MCF 10A (cell line): ENCODE measurements at regions not wholly inside any gene's neighbourhood (a gene's known extent, or its start where the extent isn't known, plus 50 kb on each side); places are given as distances from the start of the nearest gene placed in this dataset.

Experiments used
- BruUV-seq: library from RNA; stranded (reverse); fragments of 400-500 nt; replicated peaks from 2 replicates; lab custom pipeline; 2021; lab: Mats Ljungman, UMichigan
- CTCF ChIA-PET: fragments of 300-600 bp; sonication (Branson Sonifier 250); formaldehyde crosslinking; extraction: SDS; loops from one replicate; lab custom pipeline; 2021; ENCODE audit warnings: antibody characterized with exemption, inconsistent platforms; lab: Yijun Ruan, JAX
- POLR2A ChIA-PET: fragments of 300-600, 350-650 bp; sonication (Branson Sonifier 250); formaldehyde crosslinking; extraction: SDS; loops from one replicate; lab custom pipeline; 2020; ENCODE audit warnings: antibody characterized with exemption, inconsistent platforms; lab: Yijun Ruan, JAX
- DNase-seq: peaks from one replicate; pipeline ENCODE4 v3.0.0-alpha.2; 2018; ENCODE audit not compliant: unreplicated experiment
- H3K27ac Mint-ChIP-seq: one replicate; pipeline ENCODE4 v1.8.0; 2022; ENCODE audit warnings: mild to moderate bottlenecking, low read depth, mixed read lengths; ENCODE audit not compliant: unreplicated experiment
- H3K27me3 Mint-ChIP-seq: one replicate; pipeline ENCODE4 v1.8.0; 2022; ENCODE audit warnings: mixed read lengths; ENCODE audit not compliant: insufficient read depth, unreplicated experiment
- H3K36me3 Mint-ChIP-seq: one replicate; pipeline ENCODE4 v1.8.0; 2022; ENCODE audit warnings: mild to moderate bottlenecking, moderate library complexity, mixed read lengths; ENCODE audit not compliant: insufficient read depth, unreplicated experiment
- H3K4me1 Mint-ChIP-seq: one replicate; pipeline ENCODE4 v1.8.0; 2022; ENCODE audit warnings: mixed read lengths; ENCODE audit not compliant: insufficient read depth, unreplicated experiment
- H3K4me3 Mint-ChIP-seq: one replicate; pipeline ENCODE4 v1.8.0; 2022; ENCODE audit warnings: mild to moderate bottlenecking, moderate library complexity, mixed read lengths; ENCODE audit not compliant: unreplicated experiment
- H3K9me3 Mint-ChIP-seq: one replicate; pipeline ENCODE4 v1.8.0; 2022; ENCODE audit warnings: mixed read lengths; ENCODE audit not compliant: unreplicated experiment
- intact Hi-C: fragments of 100-400 bp; cut with micrococcal nuclease; formaldehyde crosslinking; loops from 2 replicates; pipeline ENCODE4 v1.14.1; 2022
- TF ChIP-seq, protein P1 (sequence below): fragments of 200-600 bp; IDR thresholded peaks from one replicate; pipeline ENCODE4 v1.8.0; 2022; ENCODE audit warnings: antibody characterized with exemption, mild to moderate bottlenecking; ENCODE audit not compliant: unreplicated experiment

DNA sequence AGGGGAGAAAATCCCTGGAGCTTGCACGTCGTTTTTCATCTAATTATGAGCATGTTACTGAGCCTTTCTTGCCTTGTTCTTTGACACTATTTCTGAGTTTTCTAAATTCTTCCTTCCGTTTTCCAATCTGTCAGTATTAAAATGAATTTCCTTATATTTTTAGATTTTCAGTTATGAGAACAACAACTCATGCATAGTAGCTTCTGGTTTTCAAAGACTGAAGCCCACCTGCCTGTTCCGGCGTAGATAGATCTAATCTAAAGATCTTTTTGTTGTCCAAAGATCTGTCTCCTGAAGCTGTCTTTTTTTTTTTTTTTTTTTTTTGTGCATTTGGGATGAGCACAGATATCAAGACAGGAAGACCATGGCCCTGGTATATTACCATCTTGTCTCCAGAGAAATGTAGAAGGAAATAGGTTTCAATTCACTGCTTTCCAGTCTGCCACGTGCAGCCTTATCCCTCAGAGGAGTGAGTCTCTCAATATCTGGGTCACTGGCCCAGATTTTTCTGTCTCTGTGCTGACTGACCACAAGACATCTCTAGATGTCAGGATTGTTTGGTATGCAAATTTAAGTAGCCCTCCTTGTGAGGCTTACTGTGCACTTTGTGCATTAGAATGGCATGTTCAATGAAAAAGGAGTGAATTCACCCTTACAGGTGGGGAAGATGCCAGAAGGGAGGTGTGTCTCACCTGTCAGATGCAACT, 222.3 kb upstream of the TMC3 start:
- H3K4me3 Mint-ChIP-seq = no peak overlapping the region
- no peak for DNase-seq
- BruUV-seq = no TSS peak
- peaks cover 37% of the 10 kb centered on the region for H3K9me3 Mint-ChIP-seq
- H3K4me1 Mint-ChIP-seq = peaks cover 4% of the 10 kb centered on the region
- no peaks in the 10 kb centered on the region for H3K36me3 Mint-ChIP-seq
- no peak overlapping the region for H3K27ac Mint-ChIP-seq
- TF ChIP-seq, protein P1, sequence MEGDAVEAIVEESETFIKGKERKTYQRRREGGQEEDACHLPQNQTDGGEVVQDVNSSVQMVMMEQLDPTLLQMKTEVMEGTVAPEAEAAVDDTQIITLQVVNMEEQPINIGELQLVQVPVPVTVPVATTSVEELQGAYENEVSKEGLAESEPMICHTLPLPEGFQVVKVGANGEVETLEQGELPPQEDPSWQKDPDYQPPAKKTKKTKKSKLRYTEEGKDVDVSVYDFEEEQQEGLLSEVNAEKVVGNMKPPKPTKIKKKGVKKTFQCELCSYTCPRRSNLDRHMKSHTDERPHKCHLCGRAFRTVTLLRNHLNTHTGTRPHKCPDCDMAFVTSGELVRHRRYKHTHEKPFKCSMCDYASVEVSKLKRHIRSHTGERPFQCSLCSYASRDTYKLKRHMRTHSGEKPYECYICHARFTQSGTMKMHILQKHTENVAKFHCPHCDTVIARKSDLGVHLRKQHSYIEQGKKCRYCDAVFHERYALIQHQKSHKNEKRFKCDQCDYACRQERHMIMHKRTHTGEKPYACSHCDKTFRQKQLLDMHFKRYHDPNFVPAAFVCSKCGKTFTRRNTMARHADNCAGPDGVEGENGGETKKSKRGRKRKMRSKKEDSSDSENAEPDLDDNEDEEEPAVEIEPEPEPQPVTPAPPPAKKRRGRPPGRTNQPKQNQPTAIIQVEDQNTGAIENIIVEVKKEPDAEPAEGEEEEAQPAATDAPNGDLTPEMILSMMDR = no peak
- no peaks in the 10 kb centered on the region for H3K27me3 Mint-ChIP-seq
- CTCF ChIA-PET = interaction anchor here (0.7 kb wide), 1 partner anchor 1148 kb away, joined by 5 read pairs; no protein-coding TSS in a partner anchor
- intact Hi-C loops = no loop called here
- POLR2A ChIA-PET = interaction anchor here (0.7 kb wide), 1 partner anchor 16 kb away, joined by 3 read pairs; no protein-coding TSS in a partner anchor

DNA sequence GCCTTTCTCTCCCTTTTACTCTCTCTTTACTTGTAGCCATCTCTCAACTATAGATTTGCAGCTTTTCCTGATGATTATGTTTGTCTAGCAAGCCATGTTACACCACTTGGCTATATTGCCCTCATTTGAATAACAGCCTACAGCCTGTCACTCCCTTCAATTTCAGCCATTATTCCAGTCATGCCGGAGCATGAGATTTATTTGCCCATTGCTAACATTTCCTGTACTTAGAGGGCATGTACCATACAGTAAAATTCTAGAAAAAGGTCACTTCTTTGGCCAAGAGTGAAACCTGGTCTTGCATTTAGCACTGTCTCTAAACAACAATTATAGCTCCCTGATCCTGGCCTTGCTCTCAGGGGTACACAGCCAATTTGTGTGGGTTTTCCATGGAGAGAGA, 221.7 kb upstream of the TMC3 start:
- Mint-ChIP-seq H3K4me3 (no peak overlapping the region), H3K27ac (no peak overlapping the region), H3K4me1 (peaks cover 4% of the 10 kb centered on the region), H3K9me3 (peaks cover 33% of the 10 kb centered on the region), H3K27me3 (no peaks in the 10 kb centered on the region), H3K36me3 (no peaks in the 10 kb centered on the region)
- intact Hi-C loops = no loop called here
- TF ChIP-seq, protein P1 = no peak
- DNase-seq = no peak
- ChIA-PET CTCF (interaction anchor here (0.7 kb wide), 1 partner anchor 1147 kb away, joined by 5 read pairs; no protein-coding TSS in a partner anchor), POLR2A (interaction anchor here (0.7 kb wide), 1 partner anchor 16 kb away, joined by 3 read pairs; no protein-coding TSS in a partner anchor)
- BruUV-seq = no TSS peak

- CTCF ChIA-PET = no interaction called here
- intact Hi-C loops = no loop called here
- no peaks in the 10 kb centered on the region for H3K36me3 Mint-ChIP-seq
- TF ChIP-seq, protein P1 = no peak
- no peaks in the 10 kb centered on the region for H3K4me1 Mint-ChIP-seq
- DNase-seq = no peak
- peaks cover 8% of the 10 kb centered on the region for H3K9me3 Mint-ChIP-seq
- no peaks in the 10 kb centered on the region for H3K27me3 Mint-ChIP-seq
- H3K4me3 Mint-ChIP-seq = no peak overlapping the region
- POLR2A ChIA-PET = no interaction called here
- H3K27ac Mint-ChIP-seq = no peak overlapping the region
- BruUV-seq = no TSS peak
These were observed 215.7 kb upstream of the TMC3 start for GRCh38 chr15:81589671-81590070.

DNA sequence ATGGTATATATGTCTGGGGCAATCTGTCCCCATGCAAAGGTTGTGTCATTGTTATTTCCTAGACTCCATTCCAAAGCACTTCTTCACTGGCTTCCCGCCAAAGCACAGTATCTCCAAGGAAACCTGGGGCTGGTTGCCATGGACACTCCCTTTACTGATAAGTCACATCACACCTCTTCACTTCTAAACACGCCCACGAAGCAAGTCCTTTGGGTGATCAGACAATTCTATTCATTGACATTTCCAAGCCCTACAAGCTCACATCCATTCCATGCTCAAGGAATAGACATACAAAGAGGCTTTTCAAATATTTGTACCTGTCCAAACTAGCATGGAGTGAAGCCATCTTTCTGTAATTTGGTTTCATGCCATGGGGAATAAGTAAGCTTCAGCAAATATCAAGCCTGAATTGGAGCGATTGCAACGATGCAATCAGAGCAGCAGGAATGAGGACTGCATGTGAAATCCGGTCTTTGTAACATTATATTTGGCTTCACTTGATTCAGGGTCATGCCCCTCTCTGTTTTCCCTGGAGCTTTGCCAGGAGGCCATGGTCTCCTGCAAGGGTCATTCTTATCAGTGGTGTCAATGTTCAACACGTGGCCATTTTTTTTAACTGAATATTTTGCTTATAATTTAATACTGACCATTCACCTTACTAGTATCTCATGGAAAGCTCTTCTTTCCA, 201.6 kb upstream of the TMC3 start:
- peaks cover 14% of the 10 kb centered on the region for H3K4me1 Mint-ChIP-seq
- peak; percentile 23 for DNase-seq
- POLR2A ChIA-PET = interaction anchor here (0.7 kb wide), 1 partner anchor 17 kb away, joined by 3 read pairs; no protein-coding TSS in a partner anchor

More for the DNA sequence above, 201.6 kb upstream of the TMC3 start:
- CTCF ChIA-PET = interaction anchor here (0.6 kb wide), 1 partner anchor 36 kb away, joined by 3 read pairs; no protein-coding TSS in a partner anchor
- Mint-ChIP-seq H3K9me3 (no peaks in the 10 kb centered on the region), H3K36me3 (no peaks in the 10 kb centered on the region), H3K27ac (no peak overlapping the region), H3K4me3 (no peak overlapping the region), H3K27me3 (no peaks in the 10 kb centered on the region)
- TF ChIP-seq, protein P1 = no peak
- no TSS peak for BruUV-seq
- intact Hi-C loops = no loop called here
